Astrocyte (in vitro differentiated cells and primary cell): ENCODE measurements at regions not wholly inside any gene's neighbourhood (a gene's known extent, or its start where the extent isn't known, plus 50 kb on each side); places are given as distances from the start of the nearest gene placed in this dataset.

Source experiments
- DNase-seq: peaks from one replicate; pipeline ENCODE4 v3.0.0-alpha.2; 2010; ENCODE audit warnings: low read depth
- FAIRE-seq: peaks from 2 replicates; lab custom pipeline; 2011; peaks lifted over from hg19 to GRCh38; lab: Jason Lieb, UNC
- H2AFZ ChIP-seq: 2 replicates; pipeline ENCODE4 v1.6.0; 2012; ENCODE audit warnings: low read depth, low read length, inconsistent platforms
- H3K27ac ChIP-seq: 2 replicates; pipeline ENCODE4 v1.5.1; 2011; ENCODE audit warnings: low read depth, low read length, inconsistent platforms
- H3K27me3 ChIP-seq: 2 replicates; pipeline ENCODE4 v1.6.0; 2011; ENCODE audit warnings: low read length, inconsistent platforms; ENCODE audit not compliant: insufficient read depth
- H3K36me3 ChIP-seq: 2 replicates; pipeline ENCODE4 v1.5.1; 2011; ENCODE audit warnings: low read length, inconsistent platforms; ENCODE audit not compliant: insufficient read depth
- H3K4me1 ChIP-seq: 2 replicates; pipeline ENCODE4 v1.5.1; 2011; ENCODE audit warnings: low read length, inconsistent platforms; ENCODE audit not compliant: insufficient read depth
- H3K4me2 ChIP-seq: 2 replicates; pipeline ENCODE4 v1.6.0; 2012; ENCODE audit warnings: low read length, inconsistent platforms
- H3K4me3 ChIP-seq: 2 replicates; pipeline ENCODE4 v1.5.1; 2011; ENCODE audit warnings: low read depth, mild to moderate bottlenecking, low read length, inconsistent platforms; ENCODE audit not compliant: insufficient read depth
- H3K79me2 ChIP-seq: 2 replicates; pipeline ENCODE4 v1.6.0; 2012; ENCODE audit warnings: mild to moderate bottlenecking, low read length, inconsistent platforms; ENCODE audit not compliant: insufficient read depth
- H3K9ac ChIP-seq: 2 replicates; pipeline ENCODE4 v1.6.0; 2012; ENCODE audit warnings: mild to moderate bottlenecking, low read length, inconsistent platforms
- H3K9me3 ChIP-seq: 2 replicates; pipeline ENCODE4 v1.5.1; 2012; ENCODE audit warnings: low read depth, mild to moderate bottlenecking, low read length, inconsistent platforms; ENCODE audit not compliant: insufficient read depth
- H4K20me1 ChIP-seq: 2 replicates; pipeline ENCODE4 v1.6.0; 2012; ENCODE audit warnings: low read length, inconsistent platforms; ENCODE audit not compliant: insufficient read depth
- H3K27ac Mint-ChIP-seq: one replicate; pipeline ENCODE4 v1.8.0; 2021; ENCODE audit warnings: mild to moderate bottlenecking, mixed read lengths; ENCODE audit not compliant: unreplicated experiment
- H3K27me3 Mint-ChIP-seq: one replicate; pipeline ENCODE4 v1.8.0; 2021; ENCODE audit warnings: low read depth, mixed read lengths; ENCODE audit not compliant: unreplicated experiment
- H3K36me3 Mint-ChIP-seq: one replicate; pipeline ENCODE4 v1.8.0; 2021; ENCODE audit warnings: low read depth, mixed read lengths; ENCODE audit not compliant: unreplicated experiment
- H3K4me1 Mint-ChIP-seq: one replicate; pipeline ENCODE4 v1.8.0; 2021; ENCODE audit warnings: low read depth, mixed read lengths; ENCODE audit not compliant: unreplicated experiment
- H3K4me3 Mint-ChIP-seq: one replicate; pipeline ENCODE4 v1.8.0; 2021; ENCODE audit warnings: mild to moderate bottlenecking, moderate library complexity, mixed read lengths; ENCODE audit not compliant: unreplicated experiment
- H3K9me3 Mint-ChIP-seq: one replicate; pipeline ENCODE4 v1.8.0; 2021; ENCODE audit warnings: mild to moderate bottlenecking, mixed read lengths; ENCODE audit not compliant: unreplicated experiment
- EZH2 ChIP-seq: IDR thresholded peaks from 2 replicates; pipeline ENCODE4 v1.6.1; 2012; ENCODE audit warnings: mild to moderate bottlenecking, low read length, inconsistent platforms; ENCODE audit not compliant: insufficient read depth
- TF ChIP-seq, protein P1 (sequence below): IDR thresholded peaks from 2 replicates; pipeline ENCODE4 v1.5.1; 2011; ENCODE audit warnings: low read depth, mild to moderate bottlenecking, inconsistent platforms, low read length, moderate library complexity; ENCODE audit not compliant: insufficient read depth

DNA sequence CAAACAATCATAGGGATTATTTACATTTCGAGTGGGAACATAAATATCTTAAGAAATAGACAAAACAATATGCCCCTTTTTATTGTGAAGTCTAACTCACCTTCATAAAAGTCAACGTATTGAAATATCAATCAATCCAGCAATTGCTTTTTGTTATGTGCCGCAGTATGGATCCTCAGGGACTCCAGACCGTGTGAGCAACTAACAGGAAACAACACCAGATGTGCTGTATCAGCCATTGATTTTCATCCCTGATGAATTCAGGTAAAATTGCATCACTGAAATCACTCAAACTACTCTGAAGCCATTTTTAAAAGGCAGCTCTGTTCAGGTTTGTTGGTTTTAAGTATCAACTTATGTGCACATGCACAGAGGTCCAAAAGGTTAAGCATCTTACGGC, 197.3 kb upstream of the FAT1 start:
- Mint-ChIP-seq H3K4me1 (peaks cover 20% of the 10 kb centered on the region), H3K9me3 (peaks cover 5% of the 10 kb centered on the region), H3K27me3 (no peaks in the 10 kb centered on the region), H3K27ac (peak overlapping the region; percentile 100), H3K4me3 (no peak overlapping the region), H3K36me3 (no peaks in the 10 kb centered on the region)
- Histone ChIP-seq H3K27ac (peak overlapping the region; percentile 64), H3K79me2 (no peaks in the 10 kb centered on the region), H3K4me1 (peaks cover 3% of the 10 kb centered on the region), H3K36me3 (no peaks in the 10 kb centered on the region), H2AFZ (no peak overlapping the region), H3K4me2 (no peak overlapping the region), H3K4me3 (no peak overlapping the region), H3K9ac (no peak overlapping the region), H3K9me3 (no peaks in the 10 kb centered on the region), H4K20me1 (no peaks in the 10 kb centered on the region), H3K27me3 (no peaks in the 10 kb centered on the region)
- FAIRE-seq = no peak
- DNase-seq = no peak
- TF ChIP-seq, protein P1, sequence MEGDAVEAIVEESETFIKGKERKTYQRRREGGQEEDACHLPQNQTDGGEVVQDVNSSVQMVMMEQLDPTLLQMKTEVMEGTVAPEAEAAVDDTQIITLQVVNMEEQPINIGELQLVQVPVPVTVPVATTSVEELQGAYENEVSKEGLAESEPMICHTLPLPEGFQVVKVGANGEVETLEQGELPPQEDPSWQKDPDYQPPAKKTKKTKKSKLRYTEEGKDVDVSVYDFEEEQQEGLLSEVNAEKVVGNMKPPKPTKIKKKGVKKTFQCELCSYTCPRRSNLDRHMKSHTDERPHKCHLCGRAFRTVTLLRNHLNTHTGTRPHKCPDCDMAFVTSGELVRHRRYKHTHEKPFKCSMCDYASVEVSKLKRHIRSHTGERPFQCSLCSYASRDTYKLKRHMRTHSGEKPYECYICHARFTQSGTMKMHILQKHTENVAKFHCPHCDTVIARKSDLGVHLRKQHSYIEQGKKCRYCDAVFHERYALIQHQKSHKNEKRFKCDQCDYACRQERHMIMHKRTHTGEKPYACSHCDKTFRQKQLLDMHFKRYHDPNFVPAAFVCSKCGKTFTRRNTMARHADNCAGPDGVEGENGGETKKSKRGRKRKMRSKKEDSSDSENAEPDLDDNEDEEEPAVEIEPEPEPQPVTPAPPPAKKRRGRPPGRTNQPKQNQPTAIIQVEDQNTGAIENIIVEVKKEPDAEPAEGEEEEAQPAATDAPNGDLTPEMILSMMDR = no peak
- no peak for TF ChIP-seq EZH2

DNA sequence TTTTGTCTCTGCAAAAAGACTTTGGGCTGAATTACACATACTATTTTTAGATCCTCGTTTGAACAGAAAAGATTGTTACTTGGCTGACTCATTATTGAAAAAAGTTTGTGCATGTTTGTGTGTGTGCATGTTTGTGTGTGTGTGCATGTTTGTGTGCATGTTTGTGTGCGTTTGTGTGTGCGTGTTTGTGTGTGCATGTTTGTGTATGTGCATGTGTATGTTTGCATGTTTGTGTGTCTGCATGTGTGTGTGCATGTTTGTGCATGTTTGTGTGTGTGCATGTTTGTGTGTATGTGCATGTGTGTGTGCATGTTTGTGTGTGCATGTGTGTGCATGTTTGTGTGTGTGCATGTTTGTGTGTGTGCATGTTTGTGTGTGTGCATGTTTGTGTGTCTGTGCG, 201.1 kb upstream of the FAT1 start:
- TF ChIP-seq, protein P1 = no peak
- no peak for TF ChIP-seq EZH2
- no peak overlapping the region for H3K4me3 Mint-ChIP-seq
- FAIRE-seq = peak; percentile 76

DNA sequence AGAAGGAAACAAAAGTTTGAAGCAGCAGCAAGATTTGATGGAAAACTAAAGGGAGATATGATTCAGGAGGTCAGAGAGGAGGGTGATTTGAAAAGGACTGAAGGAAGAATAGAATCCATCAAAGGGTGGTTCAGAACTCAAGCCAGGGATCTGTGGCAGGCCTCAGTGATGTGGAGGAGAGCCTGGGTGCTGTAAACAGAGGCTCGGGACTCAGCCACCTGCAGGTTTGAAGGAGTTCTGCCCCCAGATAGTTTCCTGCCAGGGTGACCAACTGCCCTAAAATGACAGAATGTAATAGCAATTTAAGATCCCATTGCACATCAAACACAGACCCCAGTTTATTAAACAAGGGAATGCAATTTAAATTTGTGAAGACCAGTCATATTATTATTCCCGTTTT, 204.0 kb upstream of the FAT1 start:
- Mint-ChIP-seq H3K27me3 (no peaks in the 10 kb centered on the region), H3K9me3 (peaks cover 7% of the 10 kb centered on the region), H3K4me3 (no peak overlapping the region), H3K27ac (no peak overlapping the region), H3K36me3 (no peaks in the 10 kb centered on the region), H3K4me1 (peaks cover 10% of the 10 kb centered on the region)
- no peaks in the 10 kb centered on the region for H3K9me3 ChIP-seq
- DNase-seq (no peak), FAIRE-seq (no peak)
- H3K27ac ChIP-seq = no peak overlapping the region
- H3K27me3 ChIP-seq = no peaks in the 10 kb centered on the region
- H3K36me3 ChIP-seq = no peaks in the 10 kb centered on the region
- no peaks in the 10 kb centered on the region for H3K79me2 ChIP-seq
- no peak overlapping the region for H3K4me3 ChIP-seq
- peaks cover 9% of the 10 kb centered on the region for H3K4me1 ChIP-seq
- no peak overlapping the region for H3K9ac ChIP-seq
- H4K20me1 ChIP-seq = no peaks in the 10 kb centered on the region
- TF ChIP-seq EZH2 = no peak
- TF ChIP-seq, protein P1 = no peak
- no peak overlapping the region for H3K4me2 ChIP-seq
- H2AFZ ChIP-seq = no peak overlapping the region

More for the DNA sequence above, 201.1 kb upstream of the FAT1 start:
- H3K4me2 ChIP-seq = no peak overlapping the region
- Mint-ChIP-seq H3K9me3 (peaks cover 4% of the 10 kb centered on the region), H3K27ac (peak overlapping the region; percentile 42), H3K36me3 (no peaks in the 10 kb centered on the region), H3K27me3 (no peaks in the 10 kb centered on the region), H3K4me1 (peaks cover 19% of the 10 kb centered on the region)
- no peaks in the 10 kb centered on the region for H4K20me1 ChIP-seq
- no peak overlapping the region for H3K4me3 ChIP-seq
- H3K9ac ChIP-seq = no peak overlapping the region
- H3K27ac ChIP-seq = no peak overlapping the region
- H3K79me2 ChIP-seq = no peaks in the 10 kb centered on the region
- no peaks in the 10 kb centered on the region for H3K27me3 ChIP-seq
- H3K9me3 ChIP-seq = no peaks in the 10 kb centered on the region
- DNase-seq = no peak
- no peak overlapping the region for H2AFZ ChIP-seq
- H3K4me1 ChIP-seq = peaks cover 3% of the 10 kb centered on the region
- no peaks in the 10 kb centered on the region for H3K36me3 ChIP-seq
